GM18868 (cell line): ENCODE measurements at regions not wholly inside any gene's neighbourhood (a gene's known extent, or its start where the extent isn't known, plus 50 kb on each side); places are given as distances from the start of the nearest gene placed in this dataset.
A peak's percentile ranks its signal among the peaks of the same experiment; 100 is the strongest.

Experiments used
- ATAC-seq: cut with Tn5 transposase; IDR thresholded peaks from one replicate; pipeline ENCODE4 v1.9.1; 2021; ENCODE audit warnings: mild to moderate bottlenecking, moderate library complexity; ENCODE audit not compliant: unreplicated experiment

- ATAC-seq = no peak
Measured at GRCh38 chr12:78403136-78403535, 461.4 kb upstream of the SYT1 start.

DNA sequence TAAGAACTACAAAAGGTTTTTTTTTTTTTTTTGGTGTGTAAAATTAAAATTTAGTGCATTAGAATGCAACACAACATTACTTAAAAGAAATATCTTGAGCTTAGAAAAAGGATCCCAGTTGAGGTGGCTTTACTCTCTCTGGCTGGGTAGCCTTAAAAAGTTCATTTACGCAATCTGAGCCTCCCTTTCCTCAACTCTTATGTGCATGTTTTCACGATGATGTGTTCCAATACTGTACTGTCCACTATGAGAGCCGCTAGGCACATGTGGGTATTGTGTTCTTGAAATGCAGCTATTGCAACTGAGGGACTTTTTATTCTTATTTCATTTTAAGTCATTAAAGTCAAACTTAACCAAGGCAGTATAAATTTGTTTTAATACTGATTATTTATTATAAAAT, 460.9 kb upstream of the SYT1 start:
- ATAC-seq = no peak

DNA sequence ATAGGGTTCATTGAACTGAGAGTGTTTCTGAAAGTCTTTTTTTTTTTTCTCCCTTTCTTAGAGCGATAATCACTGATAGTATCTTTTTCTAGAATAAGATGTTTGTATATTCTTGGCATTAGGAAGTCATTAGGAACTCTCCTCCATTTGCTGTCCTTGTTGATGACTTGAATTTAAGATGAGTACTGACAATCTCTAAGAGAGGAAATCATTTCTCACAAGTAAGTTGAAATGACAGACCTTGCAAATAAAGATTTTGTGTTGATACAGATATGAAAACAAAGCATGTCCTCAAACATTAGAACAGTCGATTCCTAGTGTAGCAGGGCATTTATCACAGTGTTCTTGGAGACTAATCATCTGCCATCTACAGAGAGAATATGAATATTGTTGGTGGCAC, 458.4 kb upstream of the SYT1 start:
- ATAC-seq = peak; percentile 22

- ATAC-seq = peak; percentile 94
Measured at GRCh38 chr12:78406828-78407227, 457.7 kb upstream of the SYT1 start.

- no peak for ATAC-seq
Measured at GRCh38 chr12:78407722-78408121, 456.9 kb upstream of the SYT1 start.

- ATAC-seq = no peak
Measured at GRCh38 chr12:78414071-78414470, 450.5 kb upstream of the SYT1 start.

DNA sequence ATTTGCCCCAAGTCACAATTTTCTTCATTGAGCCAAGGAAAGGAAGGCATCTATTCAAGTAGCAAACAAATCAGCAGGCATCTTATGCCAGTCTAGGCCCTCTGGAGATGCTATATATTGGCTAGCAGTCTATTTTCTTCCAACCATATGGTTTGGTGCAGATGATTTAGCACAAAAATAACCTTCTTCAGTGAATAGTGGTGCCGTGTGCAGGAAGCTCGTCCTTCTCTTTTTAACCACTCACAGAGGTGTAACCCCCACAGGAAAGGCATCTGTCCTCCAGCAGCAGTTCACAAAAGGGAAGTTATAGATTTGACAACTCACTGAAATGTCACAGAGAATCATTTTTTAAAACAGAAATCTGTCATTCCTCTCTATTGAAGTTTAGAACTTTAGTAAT, 445.7 kb upstream of the SYT1 start:
- ATAC-seq = peak; percentile 82

DNA sequence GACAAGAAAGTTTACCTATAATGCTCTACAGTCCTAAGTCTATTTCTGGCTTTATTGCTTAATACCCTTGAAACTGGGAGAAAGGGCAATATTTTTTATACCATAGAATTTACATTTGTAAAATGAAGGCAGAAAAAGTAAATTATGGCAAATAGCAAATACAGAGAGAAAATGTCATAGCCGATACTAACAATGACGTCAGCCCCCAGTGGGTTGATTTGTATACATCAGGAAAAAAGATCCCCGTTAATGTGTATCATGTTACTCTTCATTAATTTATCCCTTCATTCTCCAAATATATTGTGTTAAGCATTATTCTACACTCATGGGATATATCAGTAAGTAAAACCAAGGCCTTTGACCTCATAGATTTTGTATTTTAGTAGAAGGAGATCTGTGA, 445.1 kb upstream of the SYT1 start:
- no peak for ATAC-seq

DNA sequence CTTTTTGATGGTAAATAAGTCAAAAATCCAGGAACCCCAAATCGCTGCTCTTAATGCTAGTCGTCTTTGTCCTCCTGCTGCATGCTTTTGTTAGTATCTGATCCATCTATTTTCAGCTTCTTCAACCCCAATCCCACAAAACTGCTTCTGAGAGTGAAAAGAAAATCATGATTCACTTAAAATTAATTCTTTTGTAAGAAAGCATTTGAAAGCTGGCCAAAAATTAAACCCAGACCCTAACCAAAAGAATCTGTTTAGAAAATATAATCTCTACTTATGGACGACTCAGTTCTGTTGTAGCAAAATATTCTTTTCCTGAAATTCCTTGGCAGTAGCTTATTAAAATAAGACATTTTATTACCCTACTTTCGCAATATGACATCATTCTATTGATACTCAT, 443.6 kb upstream of the SYT1 start:
- ATAC-seq = no peak

DNA sequence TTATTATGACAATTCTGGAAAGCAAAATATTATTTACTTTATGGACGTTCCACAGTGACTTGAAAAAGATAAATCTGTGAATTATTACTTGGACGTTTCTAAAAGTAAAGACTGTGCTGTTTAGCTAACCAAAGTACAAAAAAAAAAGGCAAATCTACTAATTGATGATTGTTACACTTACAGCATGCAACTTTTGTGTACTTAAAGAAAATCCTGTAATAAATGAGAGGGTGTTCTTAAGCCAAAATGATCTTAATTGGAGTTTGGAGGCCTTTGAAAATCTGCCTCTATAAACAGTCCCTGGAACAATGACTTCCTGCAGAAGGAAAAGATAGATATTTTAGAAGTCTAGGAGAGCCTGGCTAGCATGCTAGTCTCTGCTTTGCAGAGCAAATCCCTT, 434.0 kb upstream of the SYT1 start:
- no peak for ATAC-seq

DNA sequence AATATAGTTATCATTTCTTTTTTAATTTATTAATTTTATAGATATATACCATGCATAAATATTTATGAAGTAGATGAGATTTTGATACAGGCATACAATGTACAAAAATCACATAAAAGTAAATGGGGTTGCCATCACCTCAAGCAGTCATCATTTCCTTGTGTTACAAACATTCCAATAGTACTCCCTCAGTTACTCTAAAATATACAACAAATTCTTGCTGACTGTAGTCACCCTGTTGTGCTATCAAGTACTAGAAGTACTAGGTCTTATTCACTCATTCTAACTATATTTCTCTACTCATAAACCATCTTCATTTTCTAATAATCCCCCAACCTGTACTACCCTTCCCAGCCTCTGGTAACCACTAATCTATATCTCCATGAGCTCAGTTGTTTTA, 432.6 kb upstream of the SYT1 start:
- no peak for ATAC-seq

DNA sequence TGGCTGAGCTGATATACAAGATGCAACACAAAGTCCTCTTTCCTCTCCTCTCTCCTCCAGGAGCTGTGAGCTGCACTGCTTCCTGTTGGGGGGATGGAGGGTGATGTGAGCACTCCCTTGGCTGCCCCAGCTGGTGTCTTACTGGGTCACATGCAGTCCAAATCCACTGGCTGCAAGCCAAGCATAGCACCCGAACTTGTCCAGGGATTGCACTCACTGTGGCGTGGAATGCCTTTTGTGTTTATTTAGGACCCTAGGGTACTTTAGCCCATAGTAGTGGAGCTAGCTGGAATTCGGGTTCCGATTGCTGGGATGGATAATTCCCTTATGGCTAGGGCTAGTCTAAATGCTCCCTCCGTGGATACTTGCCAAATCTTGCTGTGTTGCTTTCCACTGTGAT, 424.9 kb upstream of the SYT1 start:
- ATAC-seq = no peak

DNA sequence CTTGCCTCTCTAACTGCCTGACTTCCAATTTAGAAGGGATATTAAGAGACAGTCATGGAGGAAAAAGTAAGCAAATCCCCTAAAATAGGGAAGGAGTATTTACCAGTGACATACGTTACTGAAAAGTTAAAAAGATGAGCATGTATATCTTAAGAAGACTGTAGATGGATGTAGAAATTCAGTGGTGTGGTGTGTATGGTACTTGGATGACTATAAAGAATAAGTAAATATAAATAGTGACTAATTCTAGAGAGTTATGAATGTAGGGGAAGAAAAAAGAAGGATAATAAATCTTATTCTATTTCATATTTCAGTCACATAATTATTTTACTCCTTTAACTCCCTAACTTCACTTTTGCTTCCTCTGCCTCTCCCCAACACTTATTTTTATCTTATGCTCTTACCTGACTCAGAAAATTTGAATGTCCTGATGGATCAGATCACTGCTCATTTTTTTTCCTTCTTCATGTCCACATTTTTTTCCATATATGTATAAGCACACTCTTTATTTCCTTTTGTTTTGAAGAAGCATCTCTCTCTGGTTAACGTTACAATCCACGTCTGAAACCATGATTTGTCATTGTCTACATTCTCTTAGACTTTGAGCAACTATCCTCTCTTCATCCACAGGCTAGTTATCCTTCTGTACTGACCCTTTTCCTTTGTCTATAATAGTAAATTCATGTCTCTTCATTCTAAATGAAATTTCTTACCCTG, 422.7 kb upstream of the SYT1 start:
- no peak for ATAC-seq

- ATAC-seq = no peak
Measured at GRCh38 chr12:78442454-78442801, 422.1 kb upstream of the SYT1 start.

GRCh38 chr12:78446555-78446954, 418.0 kb upstream of the SYT1 start:
- no peak for ATAC-seq

- ATAC-seq = no peak
Measured at GRCh38 chr12:78447373-78447772, 417.2 kb upstream of the SYT1 start.

- no peak for ATAC-seq
Measured at GRCh38 chr12:78448692-78449091, 415.9 kb upstream of the SYT1 start.

- no peak for ATAC-seq
Measured at GRCh38 chr12:78455991-78456390, 408.6 kb upstream of the SYT1 start.

DNA sequence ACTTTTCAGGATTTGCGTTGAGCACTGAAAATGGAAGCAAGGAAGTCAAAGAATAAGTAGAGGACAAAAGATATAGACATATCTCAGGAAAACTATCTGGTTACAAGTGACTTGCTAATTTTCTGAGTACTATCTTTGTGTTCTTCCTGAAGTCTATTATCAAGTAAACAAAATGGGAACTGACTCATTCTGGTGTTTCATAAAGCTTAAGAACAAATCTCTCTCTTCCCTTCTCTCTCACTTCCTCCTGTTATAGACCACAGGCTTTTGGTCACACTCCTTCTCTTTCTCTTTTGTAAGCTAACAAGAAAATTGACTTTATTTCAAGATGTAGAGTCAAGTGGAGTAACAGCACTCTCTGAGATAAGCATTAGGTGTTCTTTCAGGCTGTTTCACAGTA, 406.6 kb upstream of the SYT1 start:
- ATAC-seq = peak; percentile 100

GRCh38 chr12:78470354-78471195, 394.0 kb upstream of the SYT1 start:
- peak; percentile 61 for ATAC-seq

DNA sequence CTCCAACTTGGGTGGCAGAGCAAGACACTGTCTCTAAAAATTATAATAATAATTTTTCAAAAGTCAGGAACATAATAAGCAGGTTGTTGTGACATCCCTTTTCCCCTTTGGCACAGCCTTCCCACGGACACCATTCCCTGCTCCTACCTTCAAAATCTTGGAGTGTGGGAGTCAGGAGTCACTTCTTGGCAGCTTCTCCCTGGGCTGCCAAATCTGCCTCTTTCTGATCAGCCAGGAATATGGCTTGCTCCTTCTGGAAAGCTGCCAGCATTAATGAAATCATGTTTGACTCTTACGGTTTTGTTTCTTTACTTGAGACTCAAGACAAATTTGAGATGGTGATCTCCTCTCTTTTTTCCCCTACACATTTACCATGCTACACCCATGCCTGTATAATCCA, 391.4 kb upstream of the SYT1 start:
- no peak for ATAC-seq

- no peak for ATAC-seq
Measured at GRCh38 chr12:78473561-78473960, 391.0 kb upstream of the SYT1 start.
